Lung (tissue), 11 donors: ENCODE measurements at regions not wholly inside any gene's neighbourhood (a gene's known extent, or its start where the extent isn't known, plus 50 kb on each side); places are given as distances from the start of the nearest gene placed in this dataset.

Experiments used
- ATAC-seq: fragments of 200-7000 bp; cut with Tn5 transposase; one replicate; pipeline ENCODE4 v1.9.1; 2020; ENCODE audit warnings: moderate number of reproducible peaks; ENCODE audit not compliant: insufficient read depth, low FRiP score
- DNase-seq, 3 donors: peaks; one replicate each; pipeline ENCODE4 v3.0.0-alpha.2; 2013 to 2017
- H3K27ac ChIP-seq, 2 donors: one replicate each; pipeline ENCODE4 v1.5.1; 2013; ENCODE audit warnings: mild to moderate bottlenecking in 2 of 2, moderate library complexity in 2 of 2, control low read depth in 1 of 2, inconsistent platforms in 1 of 2, low read depth in 1 of 2, low read length in 1 of 2
- H3K27me3 ChIP-seq, 3 donors: one replicate each; pipeline ENCODE4 v1.5.1; 2013; ENCODE audit warnings: low read length in 2 of 3; ENCODE audit not compliant: control insufficient read depth in 3 of 3, insufficient read depth in 3 of 3
- H3K36me3 ChIP-seq, 4 donors: one replicate each; pipeline ENCODE4 v1.5.1; 2013; ENCODE audit warnings: low read length in 4 of 4, mild to moderate bottlenecking in 1 of 4, moderate library complexity in 1 of 4; ENCODE audit not compliant: control insufficient read depth in 4 of 4, insufficient read depth in 4 of 4
- H3K4me1 ChIP-seq, 5 donors: one replicate each; pipeline ENCODE4 v1.5.1; 2013; ENCODE audit warnings: low read length in 5 of 5, mild to moderate bottlenecking in 2 of 5, moderate library complexity in 1 of 5; ENCODE audit not compliant: control insufficient read depth in 5 of 5, insufficient read depth in 5 of 5
- H3K4me3 ChIP-seq: one replicate; pipeline ENCODE4 v1.5.1; 2013; ENCODE audit warnings: mild to moderate bottlenecking, control low read depth, moderate library complexity
- H3K9ac ChIP-seq, 2 donors: one replicate each; pipeline ENCODE4 v1.5.1; 2013; ENCODE audit warnings: low read length in 2 of 2, control low read depth in 1 of 2; ENCODE audit not compliant: insufficient read depth in 1 of 2
- H3K9me3 ChIP-seq, 4 donors: one replicate each; pipeline ENCODE4 v1.5.1; 2013; ENCODE audit warnings: low read length in 3 of 4, mild to moderate bottlenecking in 1 of 4, moderate library complexity in 1 of 4; ENCODE audit not compliant: control insufficient read depth in 4 of 4, insufficient read depth in 3 of 4
- CTCF ChIP-seq: IDR thresholded peaks from 2 replicates; pipeline ENCODE4 v1.5.1; 2012; ENCODE audit warnings: mild to moderate bottlenecking; ENCODE audit errors: control extremely low read depth, extremely low read depth
- WGBS, 2 donors: extraction: QIAGEN DNeasy Blood & Tissue Kit; methylation state at CpG; one replicate each; pipeline ENCODE4 v1.1.7; 2013; 5-methylcytosine and 5-hydroxymethylcytosine counted together
- donor health status: control.
- donor health status: control.
- donor health status: Bipolar disorder and iron deficiency.
- donor health status: healthy.
- donor health status: DM: yes; HTN: yes; CAD: no.

- TF ChIP-seq CTCF: no peak
- H3K27me3 ChIP-seq: no peaks in the 10 kb centered on the region
- H3K27ac ChIP-seq: no peak overlapping the region
- no peak overlapping the region for H3K4me3 ChIP-seq
- WGBS, 2 donors: 0 to 82% methylated on average over 1 of the region's 1 CpG
- H3K4me1 ChIP-seq: no peaks in the 10 kb centered on the region
- ATAC-seq (no peak), DNase-seq (no peak)
- H3K9me3 ChIP-seq: no peaks in the 10 kb centered on the region
- no peak overlapping the region for H3K9ac ChIP-seq
- no peaks in the 10 kb centered on the region for H3K36me3 ChIP-seq
These were observed 436.8 kb upstream of the CWC22 start for GRCh38 chr2:180443888-180444287.

DNA sequence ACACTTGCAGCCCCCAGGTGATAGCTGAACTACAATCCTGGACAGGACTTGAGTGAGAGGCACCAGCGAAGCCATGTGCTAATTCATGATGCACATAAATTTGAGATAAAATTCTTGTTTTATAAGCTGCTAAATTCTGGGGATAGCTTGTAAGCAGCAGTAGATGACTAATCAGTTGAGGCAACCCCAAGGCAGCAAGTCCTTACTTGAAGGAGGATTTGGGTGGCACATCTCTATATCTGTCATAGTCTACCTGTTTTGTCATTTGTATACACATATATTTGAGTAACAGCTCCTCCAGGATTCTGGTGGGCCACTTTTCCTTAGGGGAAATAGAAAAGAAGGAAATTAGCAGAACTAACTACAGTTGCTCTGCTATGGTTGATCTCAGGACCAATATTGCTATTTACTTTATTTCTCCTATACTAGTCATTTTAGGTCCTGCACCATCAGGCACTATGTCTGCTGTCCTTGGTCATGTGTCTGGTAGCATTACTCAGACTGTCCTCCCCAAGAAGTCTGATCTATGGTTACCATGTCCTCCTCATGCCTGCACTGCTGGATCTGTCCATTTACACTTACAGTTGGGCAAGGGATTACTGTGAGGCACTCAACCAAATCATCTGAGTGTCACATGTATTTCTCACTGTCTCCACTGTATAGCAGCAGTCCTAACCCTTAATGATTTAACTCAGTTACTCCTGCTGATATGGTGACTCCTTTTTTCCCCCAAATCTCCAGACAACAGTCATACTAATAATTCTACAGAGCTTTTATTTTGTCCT lies 436.0 kb upstream of the CWC22 start:
- Histone ChIP-seq H3K27ac (no peak overlapping the region), H3K36me3 (no peaks in the 10 kb centered on the region), H3K9me3 (no peaks in the 10 kb centered on the region), H3K9ac (no peak overlapping the region), H3K4me1 (no peaks in the 10 kb centered on the region), H3K4me3 (no peak overlapping the region), H3K27me3 (no peaks in the 10 kb centered on the region)
- ATAC-seq (no peak), DNase-seq (no peak)
- WGBS, 2 donors: 93 to 95% methylated on average over 1 of the region's 1 CpG
- no peak for TF ChIP-seq CTCF

DNA sequence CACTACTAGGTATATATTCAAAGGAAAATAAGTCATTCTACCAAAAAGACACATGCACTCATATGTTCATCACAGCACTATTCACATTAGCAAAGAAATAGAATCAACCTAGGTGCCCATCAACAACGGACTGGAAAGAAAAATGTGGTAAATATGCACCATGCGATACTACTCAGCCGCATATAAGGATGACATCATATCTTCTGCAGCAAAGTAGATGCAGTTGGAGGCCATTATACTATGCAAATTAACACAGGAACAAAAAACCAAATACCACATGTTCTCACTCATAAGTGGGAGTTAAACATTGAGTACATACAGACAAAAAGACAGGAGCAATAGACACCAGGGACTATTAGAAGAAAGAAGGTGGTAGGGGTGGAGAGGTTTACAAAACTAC lies 412.1 kb upstream of the CWC22 start:
- no peak for TF ChIP-seq CTCF
- Histone ChIP-seq H3K36me3 (no peaks in the 10 kb centered on the region), H3K4me1 (no peaks in the 10 kb centered on the region), H3K27me3 (no peaks in the 10 kb centered on the region), H3K27ac (no peak overlapping the region), H3K4me3 (no peak overlapping the region), H3K9ac (no peak overlapping the region), H3K9me3 (no peaks in the 10 kb centered on the region)
- ATAC-seq: no peak
- 91 to 97% methylated on average over 3 of the region's 3 CpGs for WGBS, 2 donors
- no peak for DNase-seq

GRCh38 chr2:180416627-180417026 lies 409.5 kb upstream of the CWC22 start:
- Histone ChIP-seq H3K4me1 (no peaks in the 10 kb centered on the region), H3K9me3 (no peaks in the 10 kb centered on the region), H3K36me3 (no peaks in the 10 kb centered on the region), H3K9ac (no peak overlapping the region), H3K27ac (no peak overlapping the region), H3K27me3 (no peaks in the 10 kb centered on the region), H3K4me3 (no peak overlapping the region)
- ATAC-seq: no peak
- DNase-seq: no peak
- 77 to 88% methylated on average over 6 of the region's 6 CpGs for WGBS, 2 donors
- TF ChIP-seq CTCF: no peak
